ENCODE measurements at regions not wholly inside any gene's neighbourhood (a gene's known extent, or its start where the extent isn't known, plus 50 kb on each side); places are given as distances from the start of the nearest gene placed in this dataset.

DNA sequence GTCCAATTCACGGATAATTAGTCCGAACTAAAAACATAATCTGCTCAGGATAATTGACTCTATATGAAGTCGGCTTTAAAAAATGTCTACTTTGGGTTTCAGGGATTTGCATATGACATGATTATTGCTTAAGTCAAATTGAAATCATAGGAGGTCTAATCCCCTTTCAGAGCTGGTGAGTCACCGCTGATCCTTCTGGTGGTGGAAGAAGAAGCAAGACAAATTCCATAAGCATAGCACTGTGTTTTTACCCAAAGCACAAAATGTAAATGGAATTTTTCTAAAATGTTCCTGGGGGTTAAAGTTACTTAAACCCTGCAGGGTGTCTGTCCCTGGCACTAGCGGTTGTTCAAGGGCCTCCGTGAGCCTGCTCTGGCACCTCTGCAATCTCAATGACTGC lies 460.2 kb downstream of the LRATD1 start (continued):
- TF ChIP-seq PHF8 (conservative IDR thresholded peaks at IDR 0.05; ENCODE audit: low read depth, low read length) (no peak), RBBP5 (IDR thresholded peaks at IDR 0.05; ENCODE audit: borderline replicate concordance, low read depth, low read length) (no peak), SIX5 (IDR thresholded peaks at IDR 0.05; ENCODE audit: low read depth, low read length) (no peak), TAF7 (optimal IDR thresholded peaks at IDR 0.05; ENCODE audit: borderline replicate concordance, low read depth, low read length) (no peak)
- TF ChIP-seq, protein P1, sequence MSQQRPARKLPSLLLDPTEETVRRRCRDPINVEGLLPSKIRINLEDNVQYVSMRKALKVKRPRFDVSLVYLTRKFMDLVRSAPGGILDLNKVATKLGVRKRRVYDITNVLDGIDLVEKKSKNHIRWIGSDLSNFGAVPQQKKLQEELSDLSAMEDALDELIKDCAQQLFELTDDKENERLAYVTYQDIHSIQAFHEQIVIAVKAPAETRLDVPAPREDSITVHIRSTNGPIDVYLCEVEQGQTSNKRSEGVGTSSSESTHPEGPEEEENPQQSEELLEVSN (IDR thresholded peaks at IDR 0.05), result no peak
